Activated CD4-positive, alpha-beta memory T cell treated with anti-CD3 and anti-CD28 coated beads, Interleukin-2, amount 10 ng/mL, durations not matched to agents 7 days and 5 days (primary cell): ENCODE measurements at regions not wholly inside any gene's neighbourhood (a gene's known extent, or its start where the extent isn't known, plus 50 kb on each side); places are given as distances from the start of the nearest gene placed in this dataset.
"Not testable (repeated sequence)": the region's sequence is repeated elsewhere in the genome, so short reads cannot be mapped to it uniquely, and the experiment has no call there.

Experiments
- CTCF ChIA-PET: fragments of 350-600 bp; sonication (Branson Sonifier 250); formaldehyde crosslinking; loops from one replicate; lab custom pipeline; 2021; ENCODE audit warnings: antibody characterized with exemption, inconsistent platforms; lab: Charles Lee
- POLR2A ChIA-PET: fragments of 350-600 bp; sonication (Branson Sonifier 250); formaldehyde crosslinking; loops from one replicate; lab custom pipeline; 2021; ENCODE audit warnings: antibody characterized with exemption; lab: Charles Lee
- DNase-seq: peaks from one replicate; pipeline ENCODE4 v3.0.0-alpha.2; 2020
- H3K27ac Mint-ChIP-seq: one replicate; pipeline ENCODE4 v1.8.0; 2021; ENCODE audit warnings: mild to moderate bottlenecking, mixed read lengths
- H3K27me3 Mint-ChIP-seq: one replicate; pipeline ENCODE4 v1.8.0; 2021; ENCODE audit warnings: mixed read lengths
- H3K36me3 Mint-ChIP-seq: one replicate; pipeline ENCODE4 v1.8.0; 2021; ENCODE audit warnings: low read depth, mixed read lengths
- H3K4me1 Mint-ChIP-seq: one replicate; pipeline ENCODE4 v1.8.0; 2021; ENCODE audit warnings: mixed read lengths
- H3K4me3 Mint-ChIP-seq: one replicate; pipeline ENCODE4 v1.8.0; 2021; ENCODE audit warnings: mild to moderate bottlenecking, mixed read lengths
- H3K9me3 Mint-ChIP-seq: one replicate; pipeline ENCODE4 v1.8.0; 2021; ENCODE audit warnings: mixed read lengths

- H3K36me3 Mint-ChIP-seq, CTCF ChIA-PET, H3K9me3 Mint-ChIP-seq, H3K27ac Mint-ChIP-seq, DNase-seq, H3K4me3 Mint-ChIP-seq, H3K4me1 Mint-ChIP-seq, H3K27me3 Mint-ChIP-seq, POLR2A ChIA-PET: not testable (repeated sequence)
Measured at GRCh38 chr17:63090358-63091114, 124.5 kb downstream of the TANC2 start.

- POLR2A ChIA-PET, H3K4me1 Mint-ChIP-seq, H3K36me3 Mint-ChIP-seq, CTCF ChIA-PET, H3K9me3 Mint-ChIP-seq, H3K27ac Mint-ChIP-seq, H3K4me3 Mint-ChIP-seq, H3K27me3 Mint-ChIP-seq, DNase-seq: not testable (repeated sequence)
Measured at GRCh38 chr17:63091909-63092308, 125.9 kb downstream of the TANC2 start.

- Mint-ChIP-seq H3K4me3 (no peak overlapping the region), H3K4me1 (no peaks in the 10 kb centered on the region), H3K9me3 (peaks cover 7% of the 10 kb centered on the region), H3K27me3 (no peaks in the 10 kb centered on the region), H3K36me3 (no peaks in the 10 kb centered on the region), H3K27ac (no peak overlapping the region)
- ChIA-PET POLR2A (no interaction called here), CTCF (no interaction called here)
- DNase-seq: no peak
Measured at GRCh38 chr17:63094631-63095030, 128.6 kb downstream of the TANC2 start.

- POLR2A ChIA-PET: no interaction called here
- Mint-ChIP-seq H3K27me3 (no peaks in the 10 kb centered on the region), H3K36me3 (no peaks in the 10 kb centered on the region), H3K4me3 (no peak overlapping the region), H3K27ac (no peak overlapping the region), H3K9me3 (peaks cover 7% of the 10 kb centered on the region), H3K4me1 (no peaks in the 10 kb centered on the region)
- no peak for DNase-seq
- CTCF ChIA-PET: no interaction called here
Measured at GRCh38 chr17:63095459-63095858, 129.4 kb downstream of the TANC2 start.

- DNase-seq: no peak
- no peak overlapping the region for H3K4me3 Mint-ChIP-seq
- H3K9me3 Mint-ChIP-seq: peaks cover 7% of the 10 kb centered on the region
- no peaks in the 10 kb centered on the region for H3K36me3 Mint-ChIP-seq
- no peak overlapping the region for H3K27ac Mint-ChIP-seq
- no peaks in the 10 kb centered on the region for H3K4me1 Mint-ChIP-seq
- ChIA-PET CTCF (no interaction called here), POLR2A (no interaction called here)
- no peaks in the 10 kb centered on the region for H3K27me3 Mint-ChIP-seq
Measured at GRCh38 chr17:63095879-63096278, 129.8 kb downstream of the TANC2 start.

GRCh38 chr17:63096426-63096825, 130.4 kb downstream of the TANC2 start:
- Mint-ChIP-seq H3K36me3 (no peaks in the 10 kb centered on the region), H3K27me3 (no peaks in the 10 kb centered on the region), H3K27ac (no peak overlapping the region), H3K9me3 (peaks cover 7% of the 10 kb centered on the region), H3K4me3 (no peak overlapping the region), H3K4me1 (no peaks in the 10 kb centered on the region)
- CTCF ChIA-PET: no interaction called here
- POLR2A ChIA-PET: no interaction called here
- DNase-seq: no peak

GRCh38 chr17:63099425-63099824, 133.4 kb downstream of the TANC2 start:
- H3K4me3 Mint-ChIP-seq: no peak overlapping the region
- DNase-seq: no peak
- CTCF ChIA-PET: no interaction called here
- H3K4me1 Mint-ChIP-seq: no peaks in the 10 kb centered on the region
- POLR2A ChIA-PET: no interaction called here
- no peak overlapping the region for H3K27ac Mint-ChIP-seq
- H3K36me3 Mint-ChIP-seq: no peaks in the 10 kb centered on the region
- H3K9me3 Mint-ChIP-seq: no peaks in the 10 kb centered on the region
- H3K27me3 Mint-ChIP-seq: no peaks in the 10 kb centered on the region

- DNase-seq: no peak
- Mint-ChIP-seq H3K9me3 (no peaks in the 10 kb centered on the region), H3K4me1 (no peaks in the 10 kb centered on the region), H3K36me3 (no peaks in the 10 kb centered on the region), H3K4me3 (no peak overlapping the region), H3K27ac (no peak overlapping the region), H3K27me3 (no peaks in the 10 kb centered on the region)
- ChIA-PET POLR2A (no interaction called here), CTCF (no interaction called here)
Measured at GRCh38 chr17:63102034-63102433, 136.0 kb downstream of the TANC2 start.

- H3K9me3 Mint-ChIP-seq: no peaks in the 10 kb centered on the region
- no peak overlapping the region for H3K4me3 Mint-ChIP-seq
- DNase-seq: no peak
- POLR2A ChIA-PET: no interaction called here
- CTCF ChIA-PET: no interaction called here
- no peak overlapping the region for H3K27ac Mint-ChIP-seq
- no peaks in the 10 kb centered on the region for H3K27me3 Mint-ChIP-seq
- H3K36me3 Mint-ChIP-seq: no peaks in the 10 kb centered on the region
- H3K4me1 Mint-ChIP-seq: no peaks in the 10 kb centered on the region
Measured at GRCh38 chr17:63106050-63106449, 140.0 kb downstream of the TANC2 start.

GRCh38 chr17:63109661-63110060, 143.6 kb downstream of the TANC2 start:
- no peak for DNase-seq
- H3K4me1 Mint-ChIP-seq: no peaks in the 10 kb centered on the region
- no peak overlapping the region for H3K27ac Mint-ChIP-seq
- H3K4me3 Mint-ChIP-seq: no peak overlapping the region
- no peaks in the 10 kb centered on the region for H3K9me3 Mint-ChIP-seq
- no peaks in the 10 kb centered on the region for H3K27me3 Mint-ChIP-seq
- CTCF ChIA-PET: no interaction called here
- H3K36me3 Mint-ChIP-seq: no peaks in the 10 kb centered on the region
- POLR2A ChIA-PET: no interaction called here

GRCh38 chr17:63113167-63113566, 147.1 kb downstream of the TANC2 start:
- Mint-ChIP-seq H3K9me3 (no peaks in the 10 kb centered on the region), H3K4me1 (no peaks in the 10 kb centered on the region), H3K4me3 (no peak overlapping the region), H3K27me3 (no peaks in the 10 kb centered on the region), H3K27ac (no peak overlapping the region), H3K36me3 (no peaks in the 10 kb centered on the region)
- no peak for DNase-seq
- ChIA-PET POLR2A (no interaction called here), CTCF (interaction anchor here (1.0 kb wide), 1 partner anchor 293 kb away, joined by 3 read pairs; no protein-coding TSS in a partner anchor)

GRCh38 chr17:63116228-63116627, 150.2 kb downstream of the TANC2 start:
- Mint-ChIP-seq H3K4me1 (no peaks in the 10 kb centered on the region), H3K9me3 (no peaks in the 10 kb centered on the region), H3K4me3 (no peak overlapping the region), H3K27me3 (no peaks in the 10 kb centered on the region), H3K27ac (no peak overlapping the region), H3K36me3 (no peaks in the 10 kb centered on the region)
- POLR2A ChIA-PET: no interaction called here
- no peak for DNase-seq
- CTCF ChIA-PET: no interaction called here

- POLR2A ChIA-PET: no interaction called here
- H3K36me3 Mint-ChIP-seq: no peaks in the 10 kb centered on the region
- DNase-seq: no peak
- no peak overlapping the region for H3K4me3 Mint-ChIP-seq
- CTCF ChIA-PET: no interaction called here
- no peaks in the 10 kb centered on the region for H3K9me3 Mint-ChIP-seq
- no peaks in the 10 kb centered on the region for H3K27me3 Mint-ChIP-seq
- H3K27ac Mint-ChIP-seq: no peak overlapping the region
- H3K4me1 Mint-ChIP-seq: no peaks in the 10 kb centered on the region
Measured at GRCh38 chr17:63116967-63117830, 151.2 kb downstream of the TANC2 start.
